ENCODE measurements at regions not wholly inside any gene's neighbourhood (a gene's known extent, or its start where the extent isn't known, plus 50 kb on each side); places are given as distances from the start of the nearest gene placed in this dataset.

DNA sequence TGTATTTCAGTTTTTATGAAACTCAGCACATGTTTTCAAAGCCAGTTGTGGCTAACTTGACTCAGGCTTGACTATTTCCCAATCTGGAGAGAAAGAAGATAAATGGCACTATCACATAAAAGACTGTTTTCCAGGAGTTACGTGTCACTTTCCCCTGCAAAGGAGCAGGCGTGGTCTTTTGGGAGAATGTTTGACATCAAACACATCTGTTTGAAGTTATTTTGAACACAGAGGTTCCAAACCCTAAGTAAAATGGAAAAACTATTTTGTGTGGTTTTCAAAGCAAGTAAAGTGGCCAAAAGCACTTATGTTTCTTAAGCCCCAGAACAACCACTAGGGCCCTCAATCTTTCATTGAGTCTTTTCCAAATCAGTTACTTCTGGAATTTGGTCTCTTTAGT, 89.7 kb downstream of the FOXF2 start:
- no peaks in the 10 kb centered on the region for H3K4me1 ChIP-seq
- peaks cover 6% of the 10 kb centered on the region; the same call in 1 of the 2 replicates for H3K27me3 ChIP-seq
- no peaks in the 10 kb centered on the region for H3K36me3 ChIP-seq
- no peak overlapping the region for H3K4me3 ChIP-seq (ENCODE audit: low read depth, low read length)
- TF ChIP-seq, protein P1, sequence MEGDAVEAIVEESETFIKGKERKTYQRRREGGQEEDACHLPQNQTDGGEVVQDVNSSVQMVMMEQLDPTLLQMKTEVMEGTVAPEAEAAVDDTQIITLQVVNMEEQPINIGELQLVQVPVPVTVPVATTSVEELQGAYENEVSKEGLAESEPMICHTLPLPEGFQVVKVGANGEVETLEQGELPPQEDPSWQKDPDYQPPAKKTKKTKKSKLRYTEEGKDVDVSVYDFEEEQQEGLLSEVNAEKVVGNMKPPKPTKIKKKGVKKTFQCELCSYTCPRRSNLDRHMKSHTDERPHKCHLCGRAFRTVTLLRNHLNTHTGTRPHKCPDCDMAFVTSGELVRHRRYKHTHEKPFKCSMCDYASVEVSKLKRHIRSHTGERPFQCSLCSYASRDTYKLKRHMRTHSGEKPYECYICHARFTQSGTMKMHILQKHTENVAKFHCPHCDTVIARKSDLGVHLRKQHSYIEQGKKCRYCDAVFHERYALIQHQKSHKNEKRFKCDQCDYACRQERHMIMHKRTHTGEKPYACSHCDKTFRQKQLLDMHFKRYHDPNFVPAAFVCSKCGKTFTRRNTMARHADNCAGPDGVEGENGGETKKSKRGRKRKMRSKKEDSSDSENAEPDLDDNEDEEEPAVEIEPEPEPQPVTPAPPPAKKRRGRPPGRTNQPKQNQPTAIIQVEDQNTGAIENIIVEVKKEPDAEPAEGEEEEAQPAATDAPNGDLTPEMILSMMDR (IDR thresholded peaks at IDR 0.05; ENCODE audit: low read depth, low read length): no peak
- no peaks in the 10 kb centered on the region for H3K9me3 ChIP-seq
- no peak for DNase-seq

DNA sequence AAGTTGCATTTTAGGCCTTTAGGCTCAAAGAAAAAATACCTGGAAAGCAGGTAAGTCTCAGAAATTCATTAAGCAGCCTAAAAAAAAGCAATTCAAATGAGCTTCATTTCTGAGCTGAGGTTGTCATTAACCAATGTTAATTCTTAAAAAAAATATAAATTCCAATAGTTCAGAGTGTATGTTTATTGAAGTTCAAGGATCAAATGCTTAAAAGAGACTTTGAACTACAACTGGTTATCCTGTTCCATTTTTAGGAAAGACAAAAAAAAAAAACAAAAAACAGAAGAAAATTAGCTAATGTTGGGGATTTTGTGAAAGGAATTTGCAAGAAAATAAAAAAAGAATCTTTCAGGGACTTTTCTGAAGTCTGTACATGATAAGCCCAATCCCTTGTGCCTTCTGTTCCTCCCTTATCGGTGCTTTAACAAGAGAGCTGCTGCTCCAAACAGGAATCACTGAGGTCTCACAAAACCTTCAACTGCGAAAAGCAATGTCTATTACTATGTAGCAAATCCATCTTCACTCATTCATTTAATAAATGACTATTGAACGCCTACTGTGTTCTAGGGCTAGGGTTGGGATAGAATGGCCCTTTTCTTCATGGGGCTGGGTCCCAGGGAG, 90.3 kb downstream of the FOXF2 start:
- Histone ChIP-seq H3K27me3 (peaks cover 6% of the 10 kb centered on the region; the same call in 1 of the 2 replicates), H3K4me1 (no peaks in the 10 kb centered on the region), H3K36me3 (no peaks in the 10 kb centered on the region), H3K4me3 (ENCODE audit: low read depth, low read length) (no peak overlapping the region), H3K9me3 (no peaks in the 10 kb centered on the region)
- DNase-seq: no peak
- TF ChIP-seq, protein P1 (IDR thresholded peaks at IDR 0.05; ENCODE audit: low read depth, low read length): no peak

DNA sequence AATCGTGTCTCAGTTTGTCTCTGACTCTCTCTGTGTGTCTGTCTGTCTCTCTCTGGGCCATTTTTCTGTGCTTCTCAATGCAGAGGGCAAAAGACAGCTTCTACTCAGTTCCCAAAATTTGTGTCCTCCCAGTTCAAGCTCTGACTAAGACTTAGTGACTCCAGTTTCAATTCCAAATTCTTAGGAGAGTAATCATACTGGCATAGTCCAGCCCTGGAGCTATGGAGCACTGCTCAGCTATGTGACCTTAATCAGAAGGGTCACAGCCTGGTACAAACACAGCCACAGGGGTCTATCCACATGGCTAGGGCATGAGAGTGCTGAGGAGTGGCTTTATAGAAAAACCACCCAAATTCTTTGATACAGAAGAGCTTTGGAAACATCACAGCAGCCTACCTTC, 91.9 kb downstream of the FOXF2 start:
- no peaks in the 10 kb centered on the region for H3K36me3 ChIP-seq
- no peaks in the 10 kb centered on the region for H3K9me3 ChIP-seq
- peaks cover 10% of the 10 kb centered on the region for H3K27me3 ChIP-seq
- TF ChIP-seq, protein P1 (IDR thresholded peaks at IDR 0.05; ENCODE audit: low read depth, low read length): no peak
- no peak for DNase-seq
- no peaks in the 10 kb centered on the region for H3K4me1 ChIP-seq
- H3K4me3 ChIP-seq (ENCODE audit: low read depth, low read length): no peak overlapping the region

DNA sequence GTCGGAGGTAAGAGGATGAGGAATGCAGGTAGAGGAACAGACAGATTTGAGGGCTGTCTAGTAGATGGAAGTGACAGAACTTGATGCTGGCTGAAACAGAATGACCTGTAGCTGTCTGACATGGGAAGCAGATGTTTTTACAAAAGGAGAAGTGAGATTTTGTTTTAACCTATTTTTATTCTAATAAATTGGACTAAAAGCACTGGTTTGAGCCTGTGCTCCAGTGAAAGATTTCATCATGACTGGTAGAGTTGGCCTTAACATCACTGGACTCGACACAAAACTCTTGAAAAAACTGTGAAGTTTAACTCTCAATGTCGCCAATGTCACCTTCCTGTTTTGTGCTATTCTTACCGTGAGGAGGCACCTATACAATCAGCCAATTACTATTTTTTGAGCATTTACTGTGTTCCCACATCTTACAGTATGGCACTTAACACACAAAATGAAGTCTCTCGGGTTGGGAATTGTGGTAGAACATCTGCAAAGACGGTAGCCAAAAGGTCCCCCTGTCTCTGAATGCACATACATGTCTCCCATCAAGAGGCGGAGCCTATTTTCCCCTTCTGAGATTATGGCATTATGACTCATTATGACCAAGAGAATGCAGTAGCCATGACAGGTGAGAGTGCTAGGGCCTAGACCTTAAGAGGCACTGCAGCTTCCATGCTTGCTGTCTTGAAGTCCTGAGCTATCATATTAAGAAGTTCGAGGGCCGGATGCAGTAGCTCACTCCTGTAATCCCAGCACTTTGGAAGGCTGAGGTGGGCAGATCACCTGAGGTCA, 93.2 kb downstream of the FOXF2 start:
- H3K36me3 ChIP-seq: no peaks in the 10 kb centered on the region
- TF ChIP-seq, protein P1 (IDR thresholded peaks at IDR 0.05; ENCODE audit: low read depth, low read length): no peak
- DNase-seq: no peak
- H3K27me3 ChIP-seq: peaks cover 13% of the 10 kb centered on the region
- no peaks in the 10 kb centered on the region for H3K9me3 ChIP-seq
- H3K4me1 ChIP-seq: no peaks in the 10 kb centered on the region
- no peak overlapping the region for H3K4me3 ChIP-seq (ENCODE audit: low read depth, low read length)

DNA sequence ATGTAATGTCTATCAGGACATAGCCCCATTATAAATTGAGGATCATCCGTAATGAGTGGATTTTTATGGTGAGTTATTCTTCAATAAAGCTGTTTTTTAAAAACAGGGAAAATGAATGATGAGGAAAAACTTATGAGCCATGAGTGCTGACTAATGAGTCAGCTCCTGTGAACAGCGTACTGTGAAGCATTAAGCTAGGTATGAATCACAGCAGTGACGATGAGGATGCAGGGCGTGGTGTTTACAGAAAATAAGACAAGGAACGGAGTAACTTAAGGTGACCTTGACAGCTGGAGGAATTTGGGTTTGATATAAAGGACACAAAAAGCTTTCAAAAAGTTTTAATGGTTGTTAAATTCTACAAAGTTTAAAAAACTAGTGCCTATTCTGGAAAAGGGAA, 96.3 kb downstream of the FOXF2 start:
- Histone ChIP-seq H3K36me3 (no peaks in the 10 kb centered on the region), H3K9me3 (no peaks in the 10 kb centered on the region), H3K4me1 (no peaks in the 10 kb centered on the region), H3K27me3 (peaks cover 14% of the 10 kb centered on the region), H3K4me3 (ENCODE audit: low read depth, low read length) (no peak overlapping the region)
- TF ChIP-seq, protein P1 (IDR thresholded peaks at IDR 0.05; ENCODE audit: low read depth, low read length): no peak
- DNase-seq: no peak

DNA sequence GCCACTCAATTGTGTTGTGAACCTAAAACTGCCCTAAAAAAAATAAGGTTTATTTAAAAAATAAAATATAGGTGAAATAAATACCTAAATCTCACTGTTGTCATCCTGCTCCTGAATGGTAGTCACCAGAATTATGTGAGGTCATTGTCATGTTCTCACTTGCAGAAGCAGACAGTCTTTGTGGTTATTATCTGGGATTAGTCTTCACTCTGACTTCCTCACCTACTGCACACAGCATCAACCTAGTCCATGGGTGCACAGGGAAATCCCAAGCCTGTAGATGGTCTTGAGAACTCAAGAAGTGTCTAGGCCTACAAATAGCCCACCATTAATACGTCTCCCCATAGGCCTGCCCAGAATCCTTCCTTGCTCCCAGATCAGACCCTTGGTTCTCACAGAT, 97.0 kb downstream of the FOXF2 start:
- Histone ChIP-seq H3K27me3 (peaks cover 14% of the 10 kb centered on the region), H3K9me3 (no peaks in the 10 kb centered on the region), H3K4me1 (no peaks in the 10 kb centered on the region), H3K36me3 (no peaks in the 10 kb centered on the region), H3K4me3 (ENCODE audit: low read depth, low read length) (no peak overlapping the region)
- DNase-seq: no peak
- TF ChIP-seq, protein P1 (IDR thresholded peaks at IDR 0.05; ENCODE audit: low read depth, low read length): no peak

All from BE2C (cell line).